Parathyroid adenoma (tissue), 2 donors: ENCODE measurements at regions not wholly inside any gene's neighbourhood (a gene's known extent, or its start where the extent isn't known, plus 50 kb on each side); places are given as distances from the start of the nearest gene placed in this dataset.

Experiments
- H2AFZ ChIP-seq: fragments of 300-600 bp; sonication (generic); one replicate; pipeline ENCODE4 v1.7.0; 2017; ENCODE audit warnings: antibody characterized with exemption, mild to moderate bottlenecking
- H3K27ac ChIP-seq: fragments of 300-600 bp; sonication (generic); one replicate; pipeline ENCODE4 v1.7.0; 2017
- H3K27me3 ChIP-seq: fragments of 300-600 bp; sonication (generic); one replicate; pipeline ENCODE4 v1.7.0; 2017; ENCODE audit warnings: low read length; ENCODE audit not compliant: control insufficient read depth, insufficient read depth
- H3K36me3 ChIP-seq: fragments of 300-600 bp; sonication (generic); one replicate; pipeline ENCODE4 v1.7.0; 2017; ENCODE audit warnings: low read length; ENCODE audit not compliant: control insufficient read depth, insufficient read depth
- H3K4me1 ChIP-seq: fragments of 300-600 bp; sonication (generic); one replicate; pipeline ENCODE4 v1.7.0; 2017; ENCODE audit warnings: control low read depth
- H3K4me2 ChIP-seq: fragments of 300-600 bp; sonication (generic); one replicate; pipeline ENCODE4 v1.7.0; 2017; ENCODE audit warnings: low read length
- H3K4me3 ChIP-seq: fragments of 300-600 bp; sonication (generic); one replicate; pipeline ENCODE4 v1.7.0; 2017; ENCODE audit warnings: low read depth, low read length
- H3K79me2 ChIP-seq: fragments of 300-600 bp; sonication (generic); one replicate; pipeline ENCODE4 v1.7.0; 2017; ENCODE audit warnings: control low read depth
- H3K9ac ChIP-seq: fragments of 300-600 bp; sonication (generic); one replicate; pipeline ENCODE4 v1.7.0; 2017; ENCODE audit warnings: mild to moderate bottlenecking
- H3K9me3 ChIP-seq: fragments of 300-600 bp; sonication (generic); one replicate; pipeline ENCODE4 v1.7.0; 2017; ENCODE audit warnings: low read length; ENCODE audit not compliant: control insufficient read depth
- CTCF ChIP-seq: fragments of 300-600 bp; sonication (generic); IDR thresholded peaks from one replicate; pipeline ENCODE4 v1.7.0; 2017; ENCODE audit warnings: antibody characterized with exemption, mild to moderate bottlenecking
- donor health status: primary hyperparathyroidism.

GRCh38 chr7:119969763-119970162 is 303.2 kb upstream of the KCND2 start:
- Histone ChIP-seq H3K9me3 (no peaks in the 10 kb centered on the region), H3K79me2 (no peaks in the 10 kb centered on the region), H2AFZ (no peak overlapping the region), H3K9ac (no peak overlapping the region), H3K4me1 (no peaks in the 10 kb centered on the region), H3K4me2 (no peak overlapping the region), H3K36me3 (no peaks in the 10 kb centered on the region), H3K27ac (no peak overlapping the region), H3K4me3 (no peak overlapping the region), H3K27me3 (no peaks in the 10 kb centered on the region)
- no peak for TF ChIP-seq CTCF

- H3K36me3 ChIP-seq = no peaks in the 10 kb centered on the region
- H3K27me3 ChIP-seq = no peaks in the 10 kb centered on the region
- H3K9ac ChIP-seq = no peak overlapping the region
- no peak overlapping the region for H3K4me3 ChIP-seq
- H3K4me2 ChIP-seq = no peak overlapping the region
- no peaks in the 10 kb centered on the region for H3K79me2 ChIP-seq
- no peak for TF ChIP-seq CTCF
- no peak overlapping the region for H2AFZ ChIP-seq
- H3K27ac ChIP-seq = no peak overlapping the region
- H3K9me3 ChIP-seq = no peaks in the 10 kb centered on the region
- H3K4me1 ChIP-seq = no peaks in the 10 kb centered on the region
Observed at GRCh38 chr7:119974972-119975371, 298.0 kb upstream of the KCND2 start.

DNA sequence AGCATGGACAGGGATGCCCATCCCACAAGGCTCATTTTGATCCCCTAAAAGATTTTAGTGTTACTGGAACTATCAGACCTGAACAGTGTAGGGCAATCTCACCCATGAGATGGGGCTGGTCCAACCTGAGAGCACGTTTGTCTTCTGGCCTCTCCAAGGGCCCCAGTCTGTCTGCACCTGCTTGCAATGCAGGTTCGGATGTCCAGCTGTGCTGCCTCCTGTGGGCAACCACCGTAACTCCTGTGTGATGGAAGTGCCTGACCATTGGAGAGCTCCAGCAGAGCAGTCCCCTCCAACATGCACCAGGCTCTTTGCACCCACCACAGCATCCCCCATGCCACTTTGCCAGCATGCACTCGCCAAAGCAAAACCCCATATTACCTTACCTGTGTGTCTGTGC is 290.1 kb upstream of the KCND2 start:
- Histone ChIP-seq H2AFZ (no peak overlapping the region), H3K27ac (no peak overlapping the region), H3K4me3 (no peak overlapping the region), H3K9ac (no peak overlapping the region), H3K27me3 (no peaks in the 10 kb centered on the region), H3K9me3 (no peaks in the 10 kb centered on the region), H3K4me1 (no peaks in the 10 kb centered on the region), H3K79me2 (no peaks in the 10 kb centered on the region), H3K36me3 (no peaks in the 10 kb centered on the region), H3K4me2 (no peak overlapping the region)
- TF ChIP-seq CTCF = no peak

- H3K4me3 ChIP-seq = no peak overlapping the region
- H2AFZ ChIP-seq = no peak overlapping the region
- no peak overlapping the region for H3K4me2 ChIP-seq
- no peak for TF ChIP-seq CTCF
- no peaks in the 10 kb centered on the region for H3K79me2 ChIP-seq
- H3K9ac ChIP-seq = no peak overlapping the region
- H3K27me3 ChIP-seq = no peaks in the 10 kb centered on the region
- no peaks in the 10 kb centered on the region for H3K36me3 ChIP-seq
- H3K9me3 ChIP-seq = no peaks in the 10 kb centered on the region
- no peak overlapping the region for H3K27ac ChIP-seq
- H3K4me1 ChIP-seq = no peaks in the 10 kb centered on the region
Observed at GRCh38 chr7:119983468-119983867, 289.5 kb upstream of the KCND2 start.

GRCh38 chr7:119984247-119984646 is 288.7 kb upstream of the KCND2 start:
- Histone ChIP-seq H3K4me3 (no peak overlapping the region), H3K27ac (no peak overlapping the region), H2AFZ (no peak overlapping the region), H3K9ac (no peak overlapping the region), H3K36me3 (no peaks in the 10 kb centered on the region), H3K4me1 (no peaks in the 10 kb centered on the region), H3K79me2 (no peaks in the 10 kb centered on the region), H3K27me3 (no peaks in the 10 kb centered on the region), H3K4me2 (no peak overlapping the region), H3K9me3 (no peaks in the 10 kb centered on the region)
- no peak for TF ChIP-seq CTCF
